Stimulated activated CD8-positive, alpha-beta memory T cell treated with anti-CD3 and anti-CD28 coated beads, Interleukin-15, amount 100 ng/mL, for 1 hour (primary cell): ENCODE measurements at regions not wholly inside any gene's neighbourhood (a gene's known extent, or its start where the extent isn't known, plus 50 kb on each side); places are given as distances from the start of the nearest gene placed in this dataset.
"Not testable (repeated sequence)": the region's sequence is repeated elsewhere in the genome, so short reads cannot be mapped to it uniquely, and the experiment has no call there.

ENCODE experiments used
- DNase-seq: peaks from one replicate; pipeline ENCODE4 v3.0.0-alpha.2; 2020; ENCODE audit warnings: low read depth

- DNase-seq: no peak
Observed at GRCh38 chr3:187852842-187853730, 107.8 kb upstream of the BCL6 start.

- no peak for DNase-seq
Observed at GRCh38 chr3:187855131-187855530, 109.9 kb upstream of the BCL6 start.

GRCh38 chr3:187856555-187856954, 111.3 kb upstream of the BCL6 start:
- DNase-seq: no peak

GRCh38 chr3:187858041-187858440, 112.8 kb upstream of the BCL6 start:
- DNase-seq: no peak

GRCh38 chr3:187858711-187859110, 113.4 kb upstream of the BCL6 start:
- DNase-seq: no peak

GRCh38 chr3:187862701-187863277, 117.5 kb upstream of the BCL6 start:
- DNase-seq: not testable (repeated sequence)

GRCh38 chr3:187870360-187871203, 125.3 kb upstream of the BCL6 start:
- no peak for DNase-seq

- no peak for DNase-seq
Observed at GRCh38 chr3:187871204-187871591, 125.9 kb upstream of the BCL6 start.

- no peak for DNase-seq
Observed at GRCh38 chr3:187871848-187872247, 126.6 kb upstream of the BCL6 start.

GRCh38 chr3:187873843-187874242, 128.6 kb upstream of the BCL6 start:
- no peak for DNase-seq

GRCh38 chr3:187875863-187876262, 130.6 kb upstream of the BCL6 start:
- no peak for DNase-seq

GRCh38 chr3:187878772-187879518, 133.7 kb upstream of the BCL6 start:
- DNase-seq: no peak

GRCh38 chr3:187880441-187880840, 135.2 kb upstream of the BCL6 start:
- no peak for DNase-seq

- no peak for DNase-seq
Observed at GRCh38 chr3:187880851-187881250, 135.6 kb upstream of the BCL6 start.

GRCh38 chr3:187888701-187889100, 143.4 kb upstream of the BCL6 start:
- no peak for DNase-seq

- DNase-seq: no peak
Observed at GRCh38 chr3:187889106-187889505, 143.8 kb upstream of the BCL6 start.

GRCh38 chr3:187889601-187890404, 144.5 kb upstream of the BCL6 start:
- no peak for DNase-seq

- not testable (repeated sequence) for DNase-seq
Observed at GRCh38 chr3:187890405-187890752, 145.1 kb upstream of the BCL6 start.

- no peak for DNase-seq
Observed at GRCh38 chr3:187896646-187897045, 151.4 kb upstream of the BCL6 start.

GRCh38 chr3:187899246-187899645, 154.0 kb upstream of the BCL6 start:
- no peak for DNase-seq
